ENCODE measurements at regions not wholly inside any gene's neighbourhood (a gene's known extent, or its start where the extent isn't known, plus 50 kb on each side); places are given as distances from the start of the nearest gene placed in this dataset.

- Histone ChIP-seq H3K27me3 (ENCODE audit: control insufficient read depth, insufficient read depth, low read length) (no peaks in the 10 kb centered on the region), H3K18ac (ENCODE audit: low read depth, low read length) (no peak overlapping the region), H3K9ac (ENCODE audit: low read depth, low read length) (no peak overlapping the region), H3K36me3 (ENCODE audit: control insufficient read depth, insufficient read depth, low read length) (no peaks in the 10 kb centered on the region), H2BK15ac (ENCODE audit: low read depth, low read length) (no peak overlapping the region), H3K4me1 (ENCODE audit: control insufficient read depth, insufficient read depth, low read length) (no peaks in the 10 kb centered on the region), H3K14ac (replicated peaks; ENCODE audit: low read depth, low read length) (no peak overlapping the region), H3K27ac (ENCODE audit: insufficient read depth, low read length) (no peak overlapping the region), H2BK5ac (ENCODE audit: low read depth, low read length, poor library complexity, severe bottlenecking) (no peak overlapping the region), H2BK20ac (ENCODE audit: low read depth, low read length) (no peak overlapping the region), H3K4ac (ENCODE audit: low read depth, low read length) (no peak overlapping the region), H3K9me1 (ENCODE audit: insufficient read depth, low read length) (no peaks in the 10 kb centered on the region), H3K56ac (ENCODE audit: extremely low read depth, insufficient read depth, low read length) (no peak overlapping the region), H3K4me3 (ENCODE audit: insufficient read depth, low read depth, low read length) (no peak overlapping the region), H2AK9ac (replicated peaks; ENCODE audit: low read depth, low read length, poor library complexity) (no peak overlapping the region), H3K79me1 (ENCODE audit: low read depth in 1 of 2, low read length in 2 of 2) (no peaks in the 10 kb centered on the region), H2BK120ac (ENCODE audit: low read depth, low read length) (no peak overlapping the region), H4K8ac (ENCODE audit: low read depth in 2 of 2, low read length in 2 of 2) (no peak overlapping the region), H3K9me3 (ENCODE audit: control insufficient read depth, insufficient read depth, low read length) (no peaks in the 10 kb centered on the region; the same call in 1 of the 2 replicates), H2AFZ (replicated peaks; ENCODE audit: low read length, poor library complexity) (no peak overlapping the region), H2AK5ac (ENCODE audit: low read depth, low read length) (no peak overlapping the region), H4K20me1 (ENCODE audit: insufficient read depth, low read length) (no peaks in the 10 kb centered on the region), H4K5ac (ENCODE audit: low read depth, low read length) (no peak overlapping the region), H3K23ac (ENCODE audit: low read depth, low read length) (no peak overlapping the region), H4K91ac (ENCODE audit: insufficient read depth, low read depth, low read length) (no peak overlapping the region), H3K4me2 (ENCODE audit: low read depth, low read length) (no peak overlapping the region)
- ATAC-seq (ENCODE audit: low read depth): no peak
- no CpG with 5 or more reads among the region's 3 CpGs for WGBS, 2 experiments (ENCODE audit: extremely low coverage in 2 of 2, insufficient read length in 1 of 2)
- intact Hi-C loops (cut with micrococcal nuclease) (no loop called here), in situ Hi-C loops (cut with MboI; ENCODE audit: low sequenced_read_pairs) (no loop called here), dilution Hi-C loops (cut with HindIII; ENCODE audit: low sequenced_read_pairs, unreplicated experiment) (no loop called here)
- no peak for DNase-seq
- no TSS peak for BruUV-seq (replicated peaks)
- POLR2A ChIA-PET (ENCODE audit: unreplicated experiment): no interaction called here
- TF ChIP-seq NFE2L2 (IDR thresholded peaks at IDR 0.05; ENCODE audit: low read depth, low read length): no peak
- no peak for TF ChIP-seq CHD1 (IDR thresholded peaks at IDR 0.05; ENCODE audit: low read depth, low read length)
- no peak for TF ChIP-seq USF2 (IDR thresholded peaks at IDR 0.05; ENCODE audit: low read depth, low read length)
- no peak for TF ChIP-seq ELK1 (IDR thresholded peaks at IDR 0.05; ENCODE audit: borderline replicate concordance, low read depth, low read length)
- TF ChIP-seq POLR2A (IDR thresholded peaks at IDR 0.05; ENCODE audit: low read depth, low read length): no peak
- no peak for TF ChIP-seq MAZ (IDR thresholded peaks at IDR 0.05; ENCODE audit: borderline replicate concordance, low read depth, low read length)
- TF ChIP-seq CTCF (conservative IDR thresholded peaks at IDR 0.05; ENCODE audit: low read depth, low read length): no peak
- no peak for TF ChIP-seq RAD21 (IDR thresholded peaks at IDR 0.05; ENCODE audit: low read length)
- TF ChIP-seq BHLHE40 (IDR thresholded peaks at IDR 0.05; ENCODE audit: low read depth, low read length): no peak
- TF ChIP-seq RFX5 (IDR thresholded peaks at IDR 0.05; ENCODE audit: low read depth, low read length): no peak
- TF ChIP-seq MAFK (IDR thresholded peaks at IDR 0.05; ENCODE audit: low read depth, low read length): no peak
- no peak for TF ChIP-seq CEBPB (IDR thresholded peaks at IDR 0.05; ENCODE audit: low read depth, low read length)
- TF ChIP-seq MXI1 (IDR thresholded peaks at IDR 0.05; ENCODE audit: borderline replicate concordance, low read depth, low read length): no peak
- no peak for TF ChIP-seq RCOR1 (IDR thresholded peaks at IDR 0.05; ENCODE audit: insufficient replicate concordance, low read length)
- no peak for TF ChIP-seq FOS (IDR thresholded peaks at IDR 0.05; ENCODE audit: low read depth, low read length)
- TF ChIP-seq SMC3 (IDR thresholded peaks at IDR 0.05; ENCODE audit: low read depth, low read length): no peak
- CTCF ChIA-PET: no interaction called here
Observed at GRCh38 chr4:131084997-131085396, 1989.0 kb downstream of the C4orf33 start.

Data from IMR-90 (cell line).